Ishikawa (cell line): ENCODE measurements at regions not wholly inside any gene's neighbourhood (a gene's known extent, or its start where the extent isn't known, plus 50 kb on each side); places are given as distances from the start of the nearest gene placed in this dataset.

Experiments
- CEBPB ChIP-seq: IDR thresholded peaks from 2 replicates; pipeline ENCODE4 v1.6.1; 2012
- CREB1 ChIP-seq: IDR thresholded peaks from 2 replicates; pipeline ENCODE4 v1.6.1; 2012; ENCODE audit warnings: low read depth
- EGR1 ChIP-seq: IDR thresholded peaks from 2 replicates; pipeline ENCODE4 v1.6.1; 2012
- EP300 ChIP-seq: IDR thresholded peaks from 2 replicates; pipeline ENCODE4 v1.6.1; 2012; ENCODE audit warnings: borderline replicate concordance
- FOXM1 ChIP-seq: IDR thresholded peaks from 2 replicates; pipeline ENCODE4 v1.6.1; 2012; ENCODE audit warnings: low read depth, borderline replicate concordance
- NFIC ChIP-seq: IDR thresholded peaks from 2 replicates; pipeline ENCODE4 v1.6.1; 2012
- RAD21 ChIP-seq: IDR thresholded peaks from 2 replicates; pipeline ENCODE4 v1.6.1; 2012; ENCODE audit warnings: low read depth
- TAF1 ChIP-seq: IDR thresholded peaks from 2 replicates; pipeline ENCODE4 v1.6.1; 2012; ENCODE audit warnings: low read depth, mild to moderate bottlenecking
- TCF12 ChIP-seq: IDR thresholded peaks from 2 replicates; pipeline ENCODE4 v1.6.1; 2012; ENCODE audit warnings: low read depth
- TEAD4 ChIP-seq: IDR thresholded peaks from 2 replicates; pipeline ENCODE4 v1.6.1; 2012
- YY1 ChIP-seq: IDR thresholded peaks from 2 replicates; pipeline ENCODE4 v1.6.1; 2012; ENCODE audit warnings: low read depth
- ZBTB7A ChIP-seq: IDR thresholded peaks from 2 replicates; pipeline ENCODE4 v1.6.1; 2012; ENCODE audit warnings: low read depth
- TF ChIP-seq, protein P1 (sequence below): IDR thresholded peaks from 2 replicates; pipeline ENCODE4 v1.6.1; 2012
- TF ChIP-seq, protein P2 (sequence below): IDR thresholded peaks from 2 replicates; pipeline ENCODE4 v1.6.1; 2012
- TF ChIP-seq, protein P3 (sequence below): IDR thresholded peaks from 2 replicates; pipeline ENCODE4 v1.6.1; 2012; ENCODE audit warnings: low read depth, mild to moderate bottlenecking

DNA sequence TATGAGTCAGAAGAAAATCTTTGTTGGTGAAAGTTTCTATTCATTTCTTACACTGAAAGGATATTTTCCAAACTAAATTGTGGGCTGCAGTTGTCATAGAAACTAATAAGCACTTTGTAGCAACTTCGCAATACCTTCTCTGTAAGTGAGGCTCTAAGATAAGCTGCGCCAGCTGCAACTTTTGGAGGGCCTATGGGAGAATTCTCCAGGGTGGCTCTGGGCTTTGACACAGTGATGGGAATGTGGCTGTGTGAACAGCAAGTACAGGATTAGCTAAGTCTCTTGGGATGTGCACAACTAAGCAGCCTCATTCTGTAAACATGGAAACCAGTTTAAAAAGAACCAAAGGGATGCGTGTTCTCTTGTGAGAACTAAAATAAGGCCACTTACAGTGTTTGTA lies 124.6 kb upstream of the SGO1 start:
- TF ChIP-seq, protein P1, sequence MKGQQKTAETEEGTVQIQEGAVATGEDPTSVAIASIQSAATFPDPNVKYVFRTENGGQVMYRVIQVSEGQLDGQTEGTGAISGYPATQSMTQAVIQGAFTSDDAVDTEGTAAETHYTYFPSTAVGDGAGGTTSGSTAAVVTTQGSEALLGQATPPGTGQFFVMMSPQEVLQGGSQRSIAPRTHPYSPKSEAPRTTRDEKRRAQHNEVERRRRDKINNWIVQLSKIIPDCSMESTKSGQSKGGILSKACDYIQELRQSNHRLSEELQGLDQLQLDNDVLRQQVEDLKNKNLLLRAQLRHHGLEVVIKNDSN: no peak
- no peak for TF ChIP-seq TCF12
- TF ChIP-seq NFIC: no peak

DNA sequence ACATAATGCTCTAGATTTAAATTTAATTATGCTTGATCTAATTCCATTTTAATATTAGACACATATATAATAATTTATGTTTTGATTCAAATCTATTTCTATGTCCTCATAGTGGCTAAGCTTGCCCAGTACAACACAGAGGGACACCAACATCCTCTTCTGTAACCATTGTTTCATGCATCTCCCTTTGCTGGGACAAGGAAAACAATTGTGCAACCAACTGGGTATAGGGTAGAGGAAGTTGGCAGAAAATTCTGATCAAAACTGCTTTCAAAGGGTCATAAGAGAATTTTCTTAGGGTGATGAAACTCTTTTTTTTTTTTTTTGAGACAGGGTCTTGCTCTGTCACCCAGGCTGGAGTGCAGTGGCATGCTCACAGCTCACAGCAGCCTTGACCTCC lies 121.4 kb upstream of the SGO1 start:
- TF ChIP-seq TCF12: no peak
- no peak for TF ChIP-seq RAD21
- TF ChIP-seq, protein P2, sequence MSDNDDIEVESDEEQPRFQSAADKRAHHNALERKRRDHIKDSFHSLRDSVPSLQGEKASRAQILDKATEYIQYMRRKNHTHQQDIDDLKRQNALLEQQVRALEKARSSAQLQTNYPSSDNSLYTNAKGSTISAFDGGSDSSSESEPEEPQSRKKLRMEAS: no peak
- TF ChIP-seq, protein P1: no peak
- no peak for TF ChIP-seq FOXM1
- TF ChIP-seq TAF1: no peak
- TF ChIP-seq CEBPB: no peak
- TF ChIP-seq NFIC: no peak

DNA sequence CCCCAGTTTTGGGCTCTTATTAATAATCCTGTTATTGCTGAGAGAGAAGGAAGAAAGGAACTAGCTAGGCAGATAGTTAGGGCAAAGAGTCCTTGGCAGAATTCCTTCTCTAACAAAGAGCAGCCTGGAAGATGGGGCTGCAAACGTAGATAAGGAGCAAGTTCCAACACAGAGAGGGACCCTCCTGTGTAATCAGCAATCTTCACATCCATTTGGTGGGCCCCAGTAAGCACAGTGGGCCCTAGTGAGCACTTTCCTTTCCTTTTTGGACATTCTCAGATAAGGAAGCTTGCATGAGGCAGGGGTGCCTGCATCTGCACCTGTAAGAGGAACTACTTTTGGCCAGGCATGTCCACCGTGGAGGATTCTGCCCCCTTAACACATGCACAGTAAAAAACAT lies 119.6 kb upstream of the SGO1 start:
- TF ChIP-seq NFIC (no peak), CREB1 (no peak), FOXM1 (no peak), YY1 (no peak), ZBTB7A (no peak), TAF1 (no peak), RAD21 (no peak), CEBPB (no peak), TCF12 (no peak)
- TF ChIP-seq, protein P2: no peak
- TF ChIP-seq, protein P3, sequence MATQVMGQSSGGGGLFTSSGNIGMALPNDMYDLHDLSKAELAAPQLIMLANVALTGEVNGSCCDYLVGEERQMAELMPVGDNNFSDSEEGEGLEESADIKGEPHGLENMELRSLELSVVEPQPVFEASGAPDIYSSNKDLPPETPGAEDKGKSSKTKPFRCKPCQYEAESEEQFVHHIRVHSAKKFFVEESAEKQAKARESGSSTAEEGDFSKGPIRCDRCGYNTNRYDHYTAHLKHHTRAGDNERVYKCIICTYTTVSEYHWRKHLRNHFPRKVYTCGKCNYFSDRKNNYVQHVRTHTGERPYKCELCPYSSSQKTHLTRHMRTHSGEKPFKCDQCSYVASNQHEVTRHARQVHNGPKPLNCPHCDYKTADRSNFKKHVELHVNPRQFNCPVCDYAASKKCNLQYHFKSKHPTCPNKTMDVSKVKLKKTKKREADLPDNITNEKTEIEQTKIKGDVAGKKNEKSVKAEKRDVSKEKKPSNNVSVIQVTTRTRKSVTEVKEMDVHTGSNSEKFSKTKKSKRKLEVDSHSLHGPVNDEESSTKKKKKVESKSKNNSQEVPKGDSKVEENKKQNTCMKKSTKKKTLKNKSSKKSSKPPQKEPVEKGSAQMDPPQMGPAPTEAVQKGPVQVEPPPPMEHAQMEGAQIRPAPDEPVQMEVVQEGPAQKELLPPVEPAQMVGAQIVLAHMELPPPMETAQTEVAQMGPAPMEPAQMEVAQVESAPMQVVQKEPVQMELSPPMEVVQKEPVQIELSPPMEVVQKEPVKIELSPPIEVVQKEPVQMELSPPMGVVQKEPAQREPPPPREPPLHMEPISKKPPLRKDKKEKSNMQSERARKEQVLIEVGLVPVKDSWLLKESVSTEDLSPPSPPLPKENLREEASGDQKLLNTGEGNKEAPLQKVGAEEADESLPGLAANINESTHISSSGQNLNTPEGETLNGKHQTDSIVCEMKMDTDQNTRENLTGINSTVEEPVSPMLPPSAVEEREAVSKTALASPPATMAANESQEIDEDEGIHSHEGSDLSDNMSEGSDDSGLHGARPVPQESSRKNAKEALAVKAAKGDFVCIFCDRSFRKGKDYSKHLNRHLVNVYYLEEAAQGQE: no peak
- TF ChIP-seq, protein P1: no peak

DNA sequence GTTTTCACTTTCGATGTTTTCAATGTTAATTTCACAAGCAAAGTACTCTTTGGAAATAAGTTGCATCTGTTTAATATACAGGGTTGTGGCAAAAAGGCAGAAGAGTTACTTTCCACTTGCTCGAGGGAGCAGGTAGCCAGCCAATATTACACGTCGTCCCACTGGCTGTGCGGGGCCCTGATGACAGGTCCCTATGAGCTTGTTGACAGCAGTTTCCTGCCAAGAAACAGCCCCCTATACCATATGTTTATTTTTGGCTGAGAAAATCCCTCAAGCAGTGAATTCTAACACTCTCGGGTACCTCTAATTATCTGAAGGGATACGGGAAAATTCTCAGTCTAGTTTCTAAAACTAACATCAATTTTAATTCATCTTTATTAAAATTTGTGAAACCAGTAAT lies 116.8 kb upstream of the SGO1 start:
- no peak for TF ChIP-seq EP300
- no peak for TF ChIP-seq TCF12
- no peak for TF ChIP-seq YY1
- no peak for TF ChIP-seq ZBTB7A
- TF ChIP-seq CREB1: no peak
- TF ChIP-seq TEAD4: no peak
- no peak for TF ChIP-seq EGR1
- no peak for TF ChIP-seq NFIC
- TF ChIP-seq, protein P2: no peak
- no peak for TF ChIP-seq TAF1
- TF ChIP-seq FOXM1: no peak
- TF ChIP-seq RAD21: no peak
- TF ChIP-seq, protein P1: no peak

DNA sequence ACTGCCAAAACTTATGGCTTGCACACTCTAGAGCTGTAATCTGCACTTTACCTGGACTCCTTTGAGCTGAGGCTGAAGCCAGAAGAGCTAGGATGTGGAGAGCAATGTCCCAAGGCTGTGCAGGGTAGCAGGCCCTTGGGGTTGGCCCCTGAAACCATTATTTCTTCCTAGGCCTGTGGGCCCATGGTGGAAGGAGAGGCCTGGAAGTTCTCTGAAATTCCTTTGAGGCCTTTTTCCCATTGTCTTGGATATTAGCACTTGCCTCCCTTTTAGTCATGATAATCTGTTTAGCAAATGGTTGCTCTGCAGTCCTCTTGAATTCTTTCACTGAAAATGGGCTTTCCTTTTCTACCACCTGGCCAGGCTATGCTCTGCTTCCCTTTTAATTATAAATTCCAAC lies 102.0 kb upstream of the SGO1 start:
- TF ChIP-seq ZBTB7A (no peak), TCF12 (no peak), YY1 (no peak), TEAD4 (no peak), EP300 (no peak), EGR1 (no peak), CEBPB (no peak), NFIC (no peak), TAF1 (no peak), FOXM1 (no peak)
- TF ChIP-seq, protein P3: no peak
- TF ChIP-seq, protein P2: no peak
- TF ChIP-seq, protein P1: no peak
